Mesenteric fat pad (tissue), 1 donor: ENCODE measurements at regions not wholly inside any gene's neighbourhood (a gene's known extent, or its start where the extent isn't known, plus 50 kb on each side); places are given as distances from the start of the nearest gene placed in this dataset.

Source experiments
- DNase-seq: peaks from one replicate; pipeline ENCODE4 v3.0.0-alpha.2; 2020; ENCODE audit warnings: low spot score
- donor health status: DM: yes; HTN: yes; CAD: no.

- DNase-seq: no peak
Measured at GRCh38 chr6:105669232-105669631, 266.4 kb upstream of the PREP start.

GRCh38 chr6:105667056-105667455 is 264.2 kb upstream of the PREP start:
- DNase-seq: no peak

- no peak for DNase-seq
Measured at GRCh38 chr6:105664931-105665330, 262.0 kb upstream of the PREP start.

GRCh38 chr6:105651969-105652368 is 249.1 kb upstream of the PREP start:
- DNase-seq: no peak

GRCh38 chr6:105650347-105650746 is 247.5 kb upstream of the PREP start:
- no peak for DNase-seq

- no peak for DNase-seq
Measured at GRCh38 chr6:105649192-105649591, 246.3 kb upstream of the PREP start.

GRCh38 chr6:105648276-105648675 is 245.4 kb upstream of the PREP start:
- no peak for DNase-seq

GRCh38 chr6:105646391-105646867 is 243.5 kb upstream of the PREP start:
- DNase-seq: no peak

GRCh38 chr6:105645958-105646357 is 243.1 kb upstream of the PREP start:
- no peak for DNase-seq

- DNase-seq: no peak
Measured at GRCh38 chr6:105645156-105645555, 242.3 kb upstream of the PREP start.

GRCh38 chr6:105644691-105645090 is 241.8 kb upstream of the PREP start:
- DNase-seq: no peak

GRCh38 chr6:105644073-105644489 is 241.2 kb upstream of the PREP start:
- no peak for DNase-seq

- no peak for DNase-seq
Measured at GRCh38 chr6:105642708-105643107, 239.8 kb upstream of the PREP start.

GRCh38 chr6:105641504-105641903 is 238.6 kb upstream of the PREP start:
- DNase-seq: no peak

GRCh38 chr6:105639124-105639523 is 236.2 kb upstream of the PREP start:
- DNase-seq: no peak

- no peak for DNase-seq
Measured at GRCh38 chr6:105633814-105634213, 230.9 kb upstream of the PREP start.

GRCh38 chr6:105628156-105628860 is 225.4 kb upstream of the PREP start:
- DNase-seq: no peak

- no peak for DNase-seq
Measured at GRCh38 chr6:105626295-105627158, 223.6 kb upstream of the PREP start.

- DNase-seq: no peak
Measured at GRCh38 chr6:105624021-105624420, 221.1 kb upstream of the PREP start.

GRCh38 chr6:105622226-105622625 is 219.3 kb upstream of the PREP start:
- no peak for DNase-seq

- no peak for DNase-seq
Measured at GRCh38 chr6:105621564-105622175, 218.8 kb upstream of the PREP start.

GRCh38 chr6:105620878-105621277 is 218.0 kb upstream of the PREP start:
- DNase-seq: no peak
